ENCODE measurements at regions not wholly inside any gene's neighbourhood (a gene's known extent, or its start where the extent isn't known, plus 50 kb on each side); places are given as distances from the start of the nearest gene placed in this dataset.

GRCh38 chr13:74021505-74021904 lies 112.7 kb downstream of the KLF12 start:
- Histone ChIP-seq H4K91ac (ENCODE audit: low read length) (no peak overlapping the region), H2BK5ac (ENCODE audit: low read depth, low read length, poor library complexity, severe bottlenecking) (no peak overlapping the region), H3K4me1 (ENCODE audit: control insufficient read depth, insufficient read depth, low read depth, low read length) (no peaks in the 10 kb centered on the region), H3K27ac (ENCODE audit: low read length, poor library complexity, severe bottlenecking) (no peak overlapping the region), H3K18ac (ENCODE audit: low read depth in 1 of 2, low read length in 2 of 2) (no peak overlapping the region), H3K14ac (ENCODE audit: low read length in 2 of 2) (no peak overlapping the region), H2AK5ac (ENCODE audit: low read length, severe bottlenecking) (no peak overlapping the region), H3K27me3 (ENCODE audit: control insufficient read depth in 1 of 2, insufficient read depth in 1 of 2, low read length in 2 of 2) (no peaks in the 10 kb centered on the region), H3K79me1 (replicated peaks; ENCODE audit: low read length, poor library complexity, severe bottlenecking) (peaks cover 30% of the 10 kb centered on the region), H2BK12ac (ENCODE audit: low read length in 2 of 2) (no peak overlapping the region), H2AFZ (ENCODE audit: low read depth, low read length) (no peak overlapping the region), H2BK120ac (ENCODE audit: low read depth, low read length) (no peak overlapping the region), H3K4ac (ENCODE audit: low read depth in 1 of 2, low read length in 2 of 2) (no peak overlapping the region), H3K4me3 (ENCODE audit: insufficient read depth in 1 of 2, low read depth in 1 of 2, low read length in 2 of 2) (no peak overlapping the region), H2BK15ac (ENCODE audit: low read depth, poor library complexity, severe bottlenecking) (no peak overlapping the region), H3K36me3 (ENCODE audit: control insufficient read depth in 1 of 2, insufficient read depth in 2 of 2, low read depth in 1 of 2, low read length in 2 of 2) (peaks cover 0 to 8% of the 10 kb centered on the region in 2 experiments), H4K8ac (ENCODE audit: low read length) (no peak overlapping the region), H3K23ac (ENCODE audit: low read length in 2 of 2) (no peak overlapping the region), H3K9me3 (ENCODE audit: control insufficient read depth, low read length) (no peaks in the 10 kb centered on the region), H3K9ac (ENCODE audit: low read length) (no peak overlapping the region), H3K4me2 (ENCODE audit: low read length, poor library complexity, severe bottlenecking) (no peak overlapping the region)
- DNase-seq = no peak
- WGBS = 95% methylated on average over 2 of the region's 2 CpGs

DNA sequence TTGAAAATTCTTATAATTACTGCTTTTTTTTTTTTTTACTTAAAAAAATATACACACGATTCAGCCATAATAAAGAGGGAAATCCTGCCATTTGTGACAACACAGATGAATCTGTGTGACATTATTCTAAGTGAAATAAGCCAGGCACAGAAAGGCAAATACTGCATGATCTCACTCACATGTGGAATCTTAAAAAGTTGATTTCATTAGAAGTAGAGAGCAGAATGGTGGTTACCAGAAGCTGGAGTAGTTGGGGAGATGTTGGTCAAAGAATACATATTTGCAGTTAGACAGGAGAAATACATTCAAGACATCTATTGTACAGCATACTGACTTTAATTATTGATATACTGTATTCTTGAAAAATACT lies 116.2 kb downstream of the KLF12 start:
- Histone ChIP-seq H3K36me3 (ENCODE audit: control insufficient read depth in 1 of 2, insufficient read depth in 2 of 2, low read depth in 1 of 2, low read length in 2 of 2) (peaks cover 0 to 3% of the 10 kb centered on the region in 2 experiments), H3K4me1 (ENCODE audit: control insufficient read depth, insufficient read depth, low read depth, low read length) (no peaks in the 10 kb centered on the region), H2AFZ (ENCODE audit: low read depth, low read length) (no peak overlapping the region), H3K4me3 (ENCODE audit: insufficient read depth in 1 of 2, low read depth in 1 of 2, low read length in 2 of 2) (no peak overlapping the region), H2BK12ac (ENCODE audit: low read length in 2 of 2) (no peak overlapping the region), H3K4me2 (ENCODE audit: low read length, poor library complexity, severe bottlenecking) (no peak overlapping the region), H3K27ac (ENCODE audit: low read length, poor library complexity, severe bottlenecking) (no peak overlapping the region), H2AK5ac (ENCODE audit: low read length, severe bottlenecking) (no peak overlapping the region), H3K27me3 (ENCODE audit: control insufficient read depth in 1 of 2, insufficient read depth in 1 of 2, low read length in 2 of 2) (no peaks in the 10 kb centered on the region), H3K14ac (ENCODE audit: low read length in 2 of 2) (no peak overlapping the region), H3K79me1 (replicated peaks; ENCODE audit: low read length, poor library complexity, severe bottlenecking) (peaks cover 31% of the 10 kb centered on the region), H2BK5ac (ENCODE audit: low read depth, low read length, poor library complexity, severe bottlenecking) (no peak overlapping the region), H4K8ac (ENCODE audit: low read length) (no peak overlapping the region), H2BK120ac (ENCODE audit: low read depth, low read length) (no peak overlapping the region), H3K9me3 (ENCODE audit: control insufficient read depth, low read length) (no peaks in the 10 kb centered on the region), H3K23ac (ENCODE audit: low read length in 2 of 2) (no peak overlapping the region), H2BK15ac (ENCODE audit: low read depth, poor library complexity, severe bottlenecking) (no peak overlapping the region), H3K9ac (ENCODE audit: low read length) (no peak overlapping the region), H4K91ac (ENCODE audit: low read length) (no peak overlapping the region), H3K18ac (ENCODE audit: low read depth in 1 of 2, low read length in 2 of 2) (no peak overlapping the region), H3K4ac (ENCODE audit: low read depth in 1 of 2, low read length in 2 of 2) (no peak overlapping the region)
- no peak for DNase-seq
- WGBS = no CpG with 5 or more reads among the region's 1 CpG

- H3K4me2 ChIP-seq (ENCODE audit: low read length, poor library complexity, severe bottlenecking) = no peak overlapping the region
- H3K4me1 ChIP-seq (ENCODE audit: control insufficient read depth, insufficient read depth, low read depth, low read length) = no peaks in the 10 kb centered on the region
- peak overlapping the region; percentile 57 for H4K8ac ChIP-seq (ENCODE audit: low read length)
- peaks cover 29% of the 10 kb centered on the region for H3K79me1 ChIP-seq (replicated peaks; ENCODE audit: low read length, poor library complexity, severe bottlenecking)
- no peak overlapping the region for H2BK15ac ChIP-seq (ENCODE audit: low read depth, poor library complexity, severe bottlenecking)
- no peak overlapping the region for H3K23ac ChIP-seq (ENCODE audit: low read length in 2 of 2)
- H2AK5ac ChIP-seq (ENCODE audit: low read length, severe bottlenecking) = no peak overlapping the region
- H4K91ac ChIP-seq (ENCODE audit: low read length) = no peak overlapping the region
- no peak overlapping the region for H2BK5ac ChIP-seq (ENCODE audit: low read depth, low read length, poor library complexity, severe bottlenecking)
- H2AFZ ChIP-seq (ENCODE audit: low read depth, low read length) = no peak overlapping the region
- H3K36me3 ChIP-seq (ENCODE audit: control insufficient read depth in 1 of 2, insufficient read depth in 2 of 2, low read depth in 1 of 2, low read length in 2 of 2) = no peaks in the 10 kb centered on the region
- H2BK12ac ChIP-seq (ENCODE audit: low read length in 2 of 2) = no peak overlapping the region
- no peaks in the 10 kb centered on the region for H3K27me3 ChIP-seq (ENCODE audit: control insufficient read depth in 1 of 2, insufficient read depth in 1 of 2, low read length in 2 of 2)
- no peak overlapping the region for H3K18ac ChIP-seq (ENCODE audit: low read depth in 1 of 2, low read length in 2 of 2)
- WGBS = 86% methylated on average over 2 of the region's 4 CpGs
- no peak overlapping the region for H3K9ac ChIP-seq (ENCODE audit: low read length)
- no peak overlapping the region for H2BK120ac ChIP-seq (ENCODE audit: low read depth, low read length)
- DNase-seq = no peak
- H3K9me3 ChIP-seq (ENCODE audit: control insufficient read depth, low read length) = no peaks in the 10 kb centered on the region
- no peak overlapping the region for H3K27ac ChIP-seq (ENCODE audit: low read length, poor library complexity, severe bottlenecking)
- peak overlapping the region in 1 of 2 experiments; percentile 59 for H3K14ac ChIP-seq (ENCODE audit: low read length in 2 of 2)
- H3K4ac ChIP-seq (ENCODE audit: low read depth in 1 of 2, low read length in 2 of 2) = no peak overlapping the region
- H3K4me3 ChIP-seq (ENCODE audit: insufficient read depth in 1 of 2, low read depth in 1 of 2, low read length in 2 of 2) = no peak overlapping the region
These were observed 116.7 kb downstream of the KLF12 start for GRCh38 chr13:74017301-74018061.

- Histone ChIP-seq H3K9me3 (ENCODE audit: control insufficient read depth, low read length) (no peaks in the 10 kb centered on the region), H3K27me3 (ENCODE audit: control insufficient read depth in 1 of 2, insufficient read depth in 1 of 2, low read length in 2 of 2) (no peaks in the 10 kb centered on the region), H2BK12ac (ENCODE audit: low read length in 2 of 2) (no peak overlapping the region), H3K23ac (ENCODE audit: low read length in 2 of 2) (no peak overlapping the region), H2AFZ (ENCODE audit: low read depth, low read length) (no peak overlapping the region), H4K8ac (ENCODE audit: low read length) (no peak overlapping the region), H3K14ac (ENCODE audit: low read length in 2 of 2) (no peak overlapping the region), H3K4ac (ENCODE audit: low read depth in 1 of 2, low read length in 2 of 2) (no peak overlapping the region), H3K27ac (ENCODE audit: low read length, poor library complexity, severe bottlenecking) (no peak overlapping the region), H3K18ac (ENCODE audit: low read depth in 1 of 2, low read length in 2 of 2) (no peak overlapping the region), H2BK120ac (ENCODE audit: low read depth, low read length) (no peak overlapping the region), H2BK5ac (ENCODE audit: low read depth, low read length, poor library complexity, severe bottlenecking) (no peak overlapping the region), H2BK15ac (ENCODE audit: low read depth, poor library complexity, severe bottlenecking) (no peak overlapping the region), H3K4me2 (ENCODE audit: low read length, poor library complexity, severe bottlenecking) (no peak overlapping the region), H3K9ac (ENCODE audit: low read length) (no peak overlapping the region), H3K4me3 (ENCODE audit: insufficient read depth in 1 of 2, low read depth in 1 of 2, low read length in 2 of 2) (no peak overlapping the region), H2AK5ac (ENCODE audit: low read length, severe bottlenecking) (no peak overlapping the region), H3K79me1 (replicated peaks; ENCODE audit: low read length, poor library complexity, severe bottlenecking) (peaks cover 21% of the 10 kb centered on the region), H3K36me3 (ENCODE audit: control insufficient read depth in 1 of 2, insufficient read depth in 2 of 2, low read depth in 1 of 2, low read length in 2 of 2) (no peaks in the 10 kb centered on the region), H3K4me1 (ENCODE audit: control insufficient read depth, insufficient read depth, low read depth, low read length) (no peaks in the 10 kb centered on the region), H4K91ac (ENCODE audit: low read length) (no peak overlapping the region)
- 100% methylated on average over 3 of the region's 4 CpGs for WGBS
- DNase-seq = no peak
These were observed 119.1 kb downstream of the KLF12 start for GRCh38 chr13:74015137-74015536.

Measured in mesenchymal stem cell (in vitro differentiated cells and primary cell).